ENCODE measurements at regions not wholly inside any gene's neighbourhood (a gene's known extent, or its start where the extent isn't known, plus 50 kb on each side); places are given as distances from the start of the nearest gene placed in this dataset.
"Not testable (repeated sequence)": the region's sequence is repeated elsewhere in the genome, so short reads cannot be mapped to it uniquely, and the experiment has no call there.

DNA sequence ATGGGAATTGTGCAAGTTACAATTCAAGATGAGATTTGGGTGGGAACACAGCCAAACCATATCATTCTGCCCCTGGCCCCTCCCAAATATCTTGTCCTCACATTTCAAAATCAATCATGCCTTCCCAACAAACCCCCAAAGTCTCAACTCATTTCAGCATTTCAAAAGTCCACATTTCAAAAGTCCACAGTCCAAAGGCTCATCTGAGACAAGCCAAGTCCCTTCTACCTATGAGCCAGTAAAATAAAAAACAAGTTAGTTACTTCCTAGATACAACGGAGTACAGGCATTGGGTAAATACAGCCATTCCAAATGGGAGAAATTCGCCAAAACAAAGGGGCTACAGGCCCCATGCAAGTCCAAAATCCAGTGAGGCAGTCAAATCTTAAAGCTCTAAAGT, 203.3 kb upstream of the FAM47A start:
- TF ChIP-seq, protein P1, sequence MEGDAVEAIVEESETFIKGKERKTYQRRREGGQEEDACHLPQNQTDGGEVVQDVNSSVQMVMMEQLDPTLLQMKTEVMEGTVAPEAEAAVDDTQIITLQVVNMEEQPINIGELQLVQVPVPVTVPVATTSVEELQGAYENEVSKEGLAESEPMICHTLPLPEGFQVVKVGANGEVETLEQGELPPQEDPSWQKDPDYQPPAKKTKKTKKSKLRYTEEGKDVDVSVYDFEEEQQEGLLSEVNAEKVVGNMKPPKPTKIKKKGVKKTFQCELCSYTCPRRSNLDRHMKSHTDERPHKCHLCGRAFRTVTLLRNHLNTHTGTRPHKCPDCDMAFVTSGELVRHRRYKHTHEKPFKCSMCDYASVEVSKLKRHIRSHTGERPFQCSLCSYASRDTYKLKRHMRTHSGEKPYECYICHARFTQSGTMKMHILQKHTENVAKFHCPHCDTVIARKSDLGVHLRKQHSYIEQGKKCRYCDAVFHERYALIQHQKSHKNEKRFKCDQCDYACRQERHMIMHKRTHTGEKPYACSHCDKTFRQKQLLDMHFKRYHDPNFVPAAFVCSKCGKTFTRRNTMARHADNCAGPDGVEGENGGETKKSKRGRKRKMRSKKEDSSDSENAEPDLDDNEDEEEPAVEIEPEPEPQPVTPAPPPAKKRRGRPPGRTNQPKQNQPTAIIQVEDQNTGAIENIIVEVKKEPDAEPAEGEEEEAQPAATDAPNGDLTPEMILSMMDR (IDR thresholded peaks at IDR 0.05): not testable (repeated sequence)
- TF ChIP-seq POLR2AphosphoS5, POLR2A (IDR thresholded peaks at IDR 0.05): not testable (repeated sequence)

Data from prostate gland (tissue), 2 donors.